ENCODE measurements at regions not wholly inside any gene's neighbourhood (a gene's known extent, or its start where the extent isn't known, plus 50 kb on each side); places are given as distances from the start of the nearest gene placed in this dataset.

GRCh38 chr11:98834776-98835175 is 186.0 kb upstream of the CNTN5 start:
- in situ Hi-C loops (cut with HindIII; ENCODE audit: low sequenced_read_pairs) = no loop called here

- in situ Hi-C loops (cut with HindIII; ENCODE audit: low sequenced_read_pairs) = no loop called here
Observed at GRCh38 chr11:98835335-98835734, 185.4 kb upstream of the CNTN5 start.

GRCh38 chr11:98836156-98836555 is 184.6 kb upstream of the CNTN5 start:
- in situ Hi-C loops (cut with HindIII; ENCODE audit: low sequenced_read_pairs) = no loop called here

GRCh38 chr11:98842187-98842586 is 178.6 kb upstream of the CNTN5 start:
- in situ Hi-C loops (cut with HindIII; ENCODE audit: low sequenced_read_pairs) = no loop called here

GRCh38 chr11:98862169-98862568 is 158.6 kb upstream of the CNTN5 start:
- in situ Hi-C loops (cut with HindIII; ENCODE audit: low sequenced_read_pairs) = no loop called here

GRCh38 chr11:98871690-98872089 is 149.1 kb upstream of the CNTN5 start:
- in situ Hi-C loops (cut with HindIII; ENCODE audit: low sequenced_read_pairs) = no loop called here

- in situ Hi-C loops (cut with HindIII; ENCODE audit: low sequenced_read_pairs) = no loop called here
Observed at GRCh38 chr11:98874050-98874449, 146.7 kb upstream of the CNTN5 start.

GRCh38 chr11:98895936-98896335 is 124.8 kb upstream of the CNTN5 start:
- in situ Hi-C loops (cut with HindIII; ENCODE audit: low sequenced_read_pairs) = no loop called here

- in situ Hi-C loops (cut with HindIII; ENCODE audit: low sequenced_read_pairs) = no loop called here
Observed at GRCh38 chr11:98940913-98941312, 79.8 kb upstream of the CNTN5 start.

GRCh38 chr11:98944461-98944860 is 76.3 kb upstream of the CNTN5 start:
- in situ Hi-C loops (cut with HindIII; ENCODE audit: low sequenced_read_pairs) = no loop called here

GRCh38 chr11:98952107-98952506 is 68.6 kb upstream of the CNTN5 start:
- in situ Hi-C loops (cut with HindIII; ENCODE audit: low sequenced_read_pairs) = no loop called here

- in situ Hi-C loops (cut with HindIII; ENCODE audit: low sequenced_read_pairs) = no loop called here
Observed at GRCh38 chr11:98955551-98955950, 65.2 kb upstream of the CNTN5 start.

- in situ Hi-C loops (cut with HindIII; ENCODE audit: low sequenced_read_pairs) = no loop called here
Observed at GRCh38 chr11:98964146-98964545, 56.6 kb upstream of the CNTN5 start.

- in situ Hi-C loops (cut with HindIII; ENCODE audit: low sequenced_read_pairs) = no loop called here
Observed at GRCh38 chr11:98965358-98965757, 55.4 kb upstream of the CNTN5 start.

GRCh38 chr11:98965775-98966174 is 55.0 kb upstream of the CNTN5 start:
- in situ Hi-C loops (cut with HindIII; ENCODE audit: low sequenced_read_pairs) = no loop called here

GRCh38 chr11:98967005-98967404 is 53.7 kb upstream of the CNTN5 start:
- in situ Hi-C loops (cut with HindIII; ENCODE audit: low sequenced_read_pairs) = no loop called here

All from DLD1 (cell line).